Body of pancreas (tissue), 4 donors: ENCODE measurements at regions not wholly inside any gene's neighbourhood (a gene's known extent, or its start where the extent isn't known, plus 50 kb on each side); places are given as distances from the start of the nearest gene placed in this dataset.

Source experiments
- CTCF ChIP-seq, 7 experiments: fragments of 450-650 bp in 4 of 7; fragments of 200-600 bp in 3 of 7; sonication (generic) in 3 of 7; IDR thresholded peaks; one replicate each; pipeline ENCODE4 v1.5.1; 2016 to 2019; ENCODE audit warnings: antibody characterized with exemption in 7 of 7
- POLR2A ChIP-seq, 3 donors: fragments of 450-650 bp; IDR thresholded peaks; one replicate each; pipeline ENCODE4 v1.6.1; 2016; ENCODE audit warnings: antibody characterized with exemption in 3 of 3, mild to moderate bottlenecking in 2 of 3

GRCh38 chr1:191897134-191897533, 261.1 kb upstream of the RGS18 start:
- no peak for TF ChIP-seq CTCF (IDR thresholded peaks at IDR 0.05)
- no peak for TF ChIP-seq POLR2A (IDR thresholded peaks at IDR 0.05)
